Gastrocnemius medialis (tissue), 4 donors: ENCODE measurements at regions not wholly inside any gene's neighbourhood (a gene's known extent, or its start where the extent isn't known, plus 50 kb on each side); places are given as distances from the start of the nearest gene placed in this dataset.

ENCODE experiments used
- POLR2A ChIP-seq, 2 donors: fragments of 450-650 bp; IDR thresholded peaks; one replicate each; pipeline ENCODE4 v1.6.1; 2017; ENCODE audit warnings: antibody characterized with exemption in 2 of 2, mild to moderate bottlenecking in 2 of 2, moderate library complexity in 2 of 2
- TF ChIP-seq, protein P1 (sequence below), 5 experiments: fragments of 450-650 bp in 3 of 5; fragments of 200-600 bp in 2 of 5; sonication (generic) in 2 of 5; IDR thresholded peaks in 4 of 5; conservative IDR thresholded peaks in 1 of 5; 1 replicate in 4 of 5; 2 replicates in 1 of 5; pipeline ENCODE4 v1.5.1; 2016 to 2019; ENCODE audit warnings: antibody characterized with exemption in 5 of 5, mild to moderate bottlenecking in 3 of 5, moderate library complexity in 3 of 5

DNA sequence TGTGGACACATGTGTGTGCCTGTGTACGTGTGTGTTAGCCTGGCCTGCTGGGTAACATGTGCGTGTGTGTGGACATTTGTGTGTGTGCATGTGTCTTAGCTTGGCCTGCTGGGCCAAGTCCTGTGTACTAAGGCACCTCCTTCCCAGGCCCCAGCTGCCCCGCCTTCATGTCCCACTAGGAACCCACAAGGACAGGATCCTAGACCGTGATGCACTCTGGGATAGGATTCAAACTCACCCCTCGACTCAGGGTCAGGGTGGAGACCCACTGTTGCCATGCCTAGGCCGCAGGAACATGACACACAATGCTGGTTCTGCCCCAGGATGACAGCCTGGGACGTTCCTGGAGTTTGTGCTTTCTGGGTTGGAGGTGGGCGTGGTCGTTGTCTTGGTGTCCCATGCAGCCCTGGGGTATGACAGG, 89.9 kb upstream of the TMPRSS2 start:
- no peak for TF ChIP-seq POLR2A (IDR thresholded peaks at IDR 0.05)
- TF ChIP-seq, protein P1, sequence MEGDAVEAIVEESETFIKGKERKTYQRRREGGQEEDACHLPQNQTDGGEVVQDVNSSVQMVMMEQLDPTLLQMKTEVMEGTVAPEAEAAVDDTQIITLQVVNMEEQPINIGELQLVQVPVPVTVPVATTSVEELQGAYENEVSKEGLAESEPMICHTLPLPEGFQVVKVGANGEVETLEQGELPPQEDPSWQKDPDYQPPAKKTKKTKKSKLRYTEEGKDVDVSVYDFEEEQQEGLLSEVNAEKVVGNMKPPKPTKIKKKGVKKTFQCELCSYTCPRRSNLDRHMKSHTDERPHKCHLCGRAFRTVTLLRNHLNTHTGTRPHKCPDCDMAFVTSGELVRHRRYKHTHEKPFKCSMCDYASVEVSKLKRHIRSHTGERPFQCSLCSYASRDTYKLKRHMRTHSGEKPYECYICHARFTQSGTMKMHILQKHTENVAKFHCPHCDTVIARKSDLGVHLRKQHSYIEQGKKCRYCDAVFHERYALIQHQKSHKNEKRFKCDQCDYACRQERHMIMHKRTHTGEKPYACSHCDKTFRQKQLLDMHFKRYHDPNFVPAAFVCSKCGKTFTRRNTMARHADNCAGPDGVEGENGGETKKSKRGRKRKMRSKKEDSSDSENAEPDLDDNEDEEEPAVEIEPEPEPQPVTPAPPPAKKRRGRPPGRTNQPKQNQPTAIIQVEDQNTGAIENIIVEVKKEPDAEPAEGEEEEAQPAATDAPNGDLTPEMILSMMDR (IDR thresholded peaks at IDR 0.05 in 4 of 5, conservative IDR thresholded peaks at IDR 0.05 in 1 of 5): no peak
